Hepatocyte (in vitro differentiated cells): ENCODE measurements at regions not wholly inside any gene's neighbourhood (a gene's known extent, or its start where the extent isn't known, plus 50 kb on each side); places are given as distances from the start of the nearest gene placed in this dataset.

Source experiments
- DNase-seq: peaks from one replicate; pipeline ENCODE4 v3.0.0-alpha.2; 2016; ENCODE audit warnings: low spot score
- H2AFZ ChIP-seq: fragments of 200-600 bp; sonication (generic); 2 replicates; pipeline ENCODE4 v1.6.0; 2016; ENCODE audit warnings: antibody characterized with exemption, mild to moderate bottlenecking
- H3K27ac ChIP-seq: fragments of 200-600 bp; sonication (generic); 2 replicates; pipeline ENCODE4 v1.5.1; 2016; ENCODE audit warnings: mild to moderate bottlenecking
- H3K27me3 ChIP-seq: fragments of 200-600 bp; sonication (generic); 2 replicates; pipeline ENCODE4 v1.6.1; 2016
- H3K36me3 ChIP-seq: fragments of 200-600 bp; sonication (generic); replicated peaks from 2 replicates; pipeline ENCODE4 v1.5.1; 2016; ENCODE audit warnings: low read depth; ENCODE audit not compliant: insufficient read depth
- H3K4me1 ChIP-seq: fragments of 200-600 bp; sonication (generic); 2 replicates; pipeline ENCODE4 v1.5.1; 2016; ENCODE audit warnings: mild to moderate bottlenecking, moderate library complexity; ENCODE audit not compliant: insufficient read depth
- H3K4me2 ChIP-seq: fragments of 200-600 bp; sonication (generic); 2 replicates; pipeline ENCODE4 v1.6.0; 2016
- H3K4me3 ChIP-seq: fragments of 200-600 bp; sonication (generic); 2 replicates; pipeline ENCODE4 v1.5.1; 2016; ENCODE audit warnings: mild to moderate bottlenecking
- H3K79me2 ChIP-seq: fragments of 200-600 bp; sonication (generic); 2 replicates; pipeline ENCODE4 v1.6.0; 2017; ENCODE audit warnings: mild to moderate bottlenecking
- H3K9me2 ChIP-seq: fragments of 200-600 bp; sonication (generic); replicated peaks from 2 replicates; pipeline ENCODE4 v1.6.0; 2017; ENCODE audit warnings: mild to moderate bottlenecking; ENCODE audit not compliant: insufficient read depth
- H3K9me3 ChIP-seq: fragments of 200-600 bp; sonication (generic); 2 replicates; pipeline ENCODE4 v1.5.1; 2016; ENCODE audit warnings: low read depth, mild to moderate bottlenecking
- H4K20me1 ChIP-seq: fragments of 200-600 bp; sonication (generic); 2 replicates; pipeline ENCODE4 v1.6.0; 2016; ENCODE audit warnings: mild to moderate bottlenecking; ENCODE audit not compliant: insufficient read depth, poor library complexity, severe bottlenecking
- CTCF ChIP-seq: fragments of 200-600 bp; sonication (generic); IDR thresholded peaks from 2 replicates; pipeline ENCODE4 v1.5.1; 2016; ENCODE audit warnings: antibody characterized with exemption, mild to moderate bottlenecking; ENCODE audit not compliant: poor library complexity
- EZH2 ChIP-seq: fragments of 200-600 bp; sonication (generic); IDR thresholded peaks from 2 replicates; pipeline ENCODE4 v1.6.1; 2016; ENCODE audit warnings: antibody characterized with exemption, mild to moderate bottlenecking, borderline replicate concordance
- EZH2phosphoT487 ChIP-seq: fragments of 200-600 bp; sonication (generic); IDR thresholded peaks from one replicate; pipeline ENCODE4 v1.6.1; 2018; ENCODE audit warnings: antibody characterized with exemption, mild to moderate bottlenecking, low read depth, moderate library complexity; ENCODE audit not compliant: unreplicated experiment, severe bottlenecking
- WGBS: methylation state at CpG from one replicate; pipeline ENCODE4 v1.1.6; 2016; ENCODE audit warnings: low lambda C conversion rate; ENCODE audit errors: missing lambda C conversion rate; 5-methylcytosine and 5-hydroxymethylcytosine counted together

GRCh38 chr18:1619507-1619906 is 714.8 kb downstream of the ADCYAP1 start:
- 65% methylated on average over 5 of the region's 5 CpGs for WGBS

GRCh38 chr18:1624612-1625011 is 719.9 kb downstream of the ADCYAP1 start:
- WGBS: 52% methylated on average over 2 of the region's 2 CpGs
- DNase-seq: no peak

More at GRCh38 chr18:1619507-1619906, 714.8 kb downstream of the ADCYAP1 start:
- Histone ChIP-seq H3K4me1 (no peaks in the 10 kb centered on the region), H3K36me3 (no peaks in the 10 kb centered on the region), H2AFZ (no peak overlapping the region), H3K9me2 (no peaks in the 10 kb centered on the region), H3K4me3 (no peak overlapping the region), H3K4me2 (no peak overlapping the region), H3K27me3 (no peaks in the 10 kb centered on the region), H3K27ac (no peak overlapping the region), H3K9me3 (no peaks in the 10 kb centered on the region), H4K20me1 (no peaks in the 10 kb centered on the region), H3K79me2 (no peaks in the 10 kb centered on the region)
- DNase-seq: no peak
- TF ChIP-seq EZH2phosphoT487 (no peak), CTCF (no peak), EZH2 (no peak)

GRCh38 chr18:1627494-1627893 is 722.8 kb downstream of the ADCYAP1 start:
- Histone ChIP-seq H3K4me3 (no peak overlapping the region), H3K27me3 (no peaks in the 10 kb centered on the region), H3K79me2 (no peaks in the 10 kb centered on the region), H3K9me2 (no peaks in the 10 kb centered on the region), H4K20me1 (no peaks in the 10 kb centered on the region), H3K4me1 (no peaks in the 10 kb centered on the region), H3K9me3 (no peaks in the 10 kb centered on the region), H2AFZ (no peak overlapping the region), H3K27ac (no peak overlapping the region), H3K36me3 (no peaks in the 10 kb centered on the region), H3K4me2 (no peak overlapping the region)
- TF ChIP-seq CTCF (no peak), EZH2 (no peak), EZH2phosphoT487 (no peak)
- 70% methylated on average over 1 of the region's 1 CpG for WGBS
- no peak for DNase-seq

More at GRCh38 chr18:1624612-1625011, 719.9 kb downstream of the ADCYAP1 start:
- H3K4me2 ChIP-seq: no peak overlapping the region
- H3K9me2 ChIP-seq: no peaks in the 10 kb centered on the region
- H3K79me2 ChIP-seq: no peaks in the 10 kb centered on the region
- no peaks in the 10 kb centered on the region for H3K9me3 ChIP-seq
- TF ChIP-seq EZH2phosphoT487: no peak
- no peak for TF ChIP-seq CTCF
- no peak for TF ChIP-seq EZH2
- H3K4me1 ChIP-seq: no peaks in the 10 kb centered on the region
- no peaks in the 10 kb centered on the region for H3K36me3 ChIP-seq
- no peak overlapping the region for H3K4me3 ChIP-seq
- no peak overlapping the region for H2AFZ ChIP-seq
- no peaks in the 10 kb centered on the region for H4K20me1 ChIP-seq
- no peak overlapping the region for H3K27ac ChIP-seq
- no peaks in the 10 kb centered on the region for H3K27me3 ChIP-seq

GRCh38 chr18:1648712-1649111 is 744.0 kb downstream of the ADCYAP1 start:
- no peak overlapping the region for H3K27ac ChIP-seq
- H3K79me2 ChIP-seq: no peaks in the 10 kb centered on the region
- H3K27me3 ChIP-seq: no peaks in the 10 kb centered on the region
- no peak overlapping the region for H3K4me2 ChIP-seq
- WGBS: 60% methylated on average over 2 of the region's 2 CpGs
- H3K4me3 ChIP-seq: no peak overlapping the region
- DNase-seq: no peak
- H4K20me1 ChIP-seq: no peaks in the 10 kb centered on the region
- H3K9me2 ChIP-seq: no peaks in the 10 kb centered on the region
- no peaks in the 10 kb centered on the region for H3K9me3 ChIP-seq
- no peaks in the 10 kb centered on the region for H3K36me3 ChIP-seq
- H3K4me1 ChIP-seq: no peaks in the 10 kb centered on the region
- TF ChIP-seq EZH2phosphoT487 (no peak), EZH2 (no peak), CTCF (no peak)
- H2AFZ ChIP-seq: no peak overlapping the region
